ENCODE measurements at regions not wholly inside any gene's neighbourhood (a gene's known extent, or its start where the extent isn't known, plus 50 kb on each side); places are given as distances from the start of the nearest gene placed in this dataset.

DNA sequence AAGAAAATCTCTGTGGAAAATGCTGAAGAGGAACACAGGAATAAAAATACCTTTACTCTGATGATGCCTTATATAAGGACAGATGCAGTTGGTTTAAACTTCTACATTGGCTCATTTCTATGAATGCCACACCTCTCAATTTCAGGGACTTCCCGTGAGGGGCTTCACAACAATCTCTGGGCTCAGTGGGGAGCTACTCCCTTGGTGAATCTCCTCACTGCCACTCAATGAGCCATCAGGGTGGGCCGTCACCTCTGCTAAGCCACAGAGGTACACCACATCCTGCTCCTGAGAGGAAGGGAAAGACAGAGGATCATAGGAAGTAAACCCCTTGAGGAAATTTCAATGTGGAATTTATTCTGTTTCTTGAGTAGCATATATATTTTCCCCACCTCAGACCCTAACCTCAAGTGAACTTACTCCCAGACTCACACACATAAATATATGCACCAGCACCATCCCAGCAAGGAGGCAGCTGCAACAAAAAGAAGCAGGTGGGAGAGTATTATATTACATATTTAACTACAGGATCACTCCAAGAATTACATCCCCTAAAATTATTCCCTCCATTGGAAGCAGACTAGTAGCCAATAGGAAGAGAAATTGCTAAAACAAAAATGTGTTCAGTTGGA, 63.3 kb upstream of the PRSS1 start:
- TF ChIP-seq, protein P1, sequence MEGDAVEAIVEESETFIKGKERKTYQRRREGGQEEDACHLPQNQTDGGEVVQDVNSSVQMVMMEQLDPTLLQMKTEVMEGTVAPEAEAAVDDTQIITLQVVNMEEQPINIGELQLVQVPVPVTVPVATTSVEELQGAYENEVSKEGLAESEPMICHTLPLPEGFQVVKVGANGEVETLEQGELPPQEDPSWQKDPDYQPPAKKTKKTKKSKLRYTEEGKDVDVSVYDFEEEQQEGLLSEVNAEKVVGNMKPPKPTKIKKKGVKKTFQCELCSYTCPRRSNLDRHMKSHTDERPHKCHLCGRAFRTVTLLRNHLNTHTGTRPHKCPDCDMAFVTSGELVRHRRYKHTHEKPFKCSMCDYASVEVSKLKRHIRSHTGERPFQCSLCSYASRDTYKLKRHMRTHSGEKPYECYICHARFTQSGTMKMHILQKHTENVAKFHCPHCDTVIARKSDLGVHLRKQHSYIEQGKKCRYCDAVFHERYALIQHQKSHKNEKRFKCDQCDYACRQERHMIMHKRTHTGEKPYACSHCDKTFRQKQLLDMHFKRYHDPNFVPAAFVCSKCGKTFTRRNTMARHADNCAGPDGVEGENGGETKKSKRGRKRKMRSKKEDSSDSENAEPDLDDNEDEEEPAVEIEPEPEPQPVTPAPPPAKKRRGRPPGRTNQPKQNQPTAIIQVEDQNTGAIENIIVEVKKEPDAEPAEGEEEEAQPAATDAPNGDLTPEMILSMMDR (IDR thresholded peaks at IDR 0.05): no peak
- no peak for TF ChIP-seq POLR2A (IDR thresholded peaks at IDR 0.05)

All from testis (tissue), 2 donors.